ENCODE measurements at regions not wholly inside any gene's neighbourhood (a gene's known extent, or its start where the extent isn't known, plus 50 kb on each side); places are given as distances from the start of the nearest gene placed in this dataset.

DNA sequence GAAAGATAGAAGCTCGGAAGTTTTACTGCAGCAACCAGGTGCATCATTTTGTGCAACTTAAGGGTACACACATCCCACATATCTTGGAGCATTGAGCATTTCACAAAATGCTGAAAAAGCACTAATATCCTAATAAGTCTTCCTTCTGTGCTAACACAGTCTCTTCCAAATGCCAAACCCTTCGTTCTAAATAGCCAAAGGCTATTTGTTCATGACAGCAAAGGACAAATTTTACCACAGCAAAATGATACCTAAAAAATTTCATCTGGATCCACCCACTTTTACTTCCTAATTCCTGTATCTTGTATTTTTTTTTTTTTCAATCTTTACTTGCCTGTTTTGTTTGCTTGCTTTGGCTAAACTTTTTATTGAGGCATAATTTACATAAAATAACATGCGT lies 435.0 kb downstream of the RND3 start:
- TF ChIP-seq CTCF (IDR thresholded peaks at IDR 0.05; ENCODE audit: low read length) (no peak), EZH2 (IDR thresholded peaks at IDR 0.05; ENCODE audit: borderline replicate concordance, low read length) (no peak)
